ENCODE measurements at regions not wholly inside any gene's neighbourhood (a gene's known extent, or its start where the extent isn't known, plus 50 kb on each side); places are given as distances from the start of the nearest gene placed in this dataset.

- DNase-seq: peak; percentile 66
Observed at GRCh38 chr14:53539489-53540126, 386.5 kb upstream of the DDHD1 start.

GRCh38 chr14:53538316-53538881 is 385.3 kb upstream of the DDHD1 start:
- DNase-seq: no peak

DNA sequence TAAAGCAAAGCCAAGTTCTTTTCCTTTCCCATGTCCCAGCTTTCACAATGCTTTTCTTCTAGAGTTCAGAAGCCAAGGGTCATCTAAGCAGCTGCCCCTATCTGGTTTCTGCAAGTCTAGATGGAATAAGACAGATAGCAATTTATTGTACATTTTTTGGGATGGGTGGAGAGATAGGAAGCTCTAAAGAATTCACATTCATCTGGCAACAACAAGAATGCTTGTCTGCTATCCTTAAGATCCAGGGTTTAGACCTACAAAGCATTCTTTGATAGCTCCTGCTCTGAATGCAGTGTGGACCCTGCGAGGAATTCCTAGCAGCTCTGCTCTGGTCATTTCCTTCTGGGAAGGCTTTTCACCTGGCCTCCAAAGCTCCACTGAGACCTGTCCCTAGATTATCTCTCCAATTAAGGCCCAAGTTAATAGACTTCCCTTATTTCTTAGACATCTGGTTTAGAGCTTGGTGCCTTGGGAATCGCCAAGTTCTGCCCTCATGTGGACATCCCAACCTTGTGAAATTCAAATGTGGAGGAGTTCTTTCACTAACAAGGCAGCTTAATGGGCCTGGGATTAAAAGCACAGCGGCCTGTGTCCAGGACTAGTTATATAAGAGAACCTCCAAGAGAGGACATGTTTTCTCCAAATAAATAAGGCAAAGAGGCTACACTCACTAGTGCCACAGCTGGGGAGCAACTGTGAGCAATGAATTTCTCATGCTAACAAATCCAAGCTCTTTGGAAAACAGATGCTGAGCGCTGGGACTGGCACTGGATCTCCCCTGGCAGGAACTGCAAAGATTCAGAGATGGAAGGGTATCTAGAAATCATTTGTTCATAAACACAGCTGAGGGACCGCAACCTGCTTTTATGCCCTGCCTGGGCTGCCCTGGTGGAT is 384.5 kb upstream of the DDHD1 start:
- DNase-seq: no peak

GRCh38 chr14:53536446-53536845 is 383.3 kb upstream of the DDHD1 start:
- DNase-seq: no peak

DNA sequence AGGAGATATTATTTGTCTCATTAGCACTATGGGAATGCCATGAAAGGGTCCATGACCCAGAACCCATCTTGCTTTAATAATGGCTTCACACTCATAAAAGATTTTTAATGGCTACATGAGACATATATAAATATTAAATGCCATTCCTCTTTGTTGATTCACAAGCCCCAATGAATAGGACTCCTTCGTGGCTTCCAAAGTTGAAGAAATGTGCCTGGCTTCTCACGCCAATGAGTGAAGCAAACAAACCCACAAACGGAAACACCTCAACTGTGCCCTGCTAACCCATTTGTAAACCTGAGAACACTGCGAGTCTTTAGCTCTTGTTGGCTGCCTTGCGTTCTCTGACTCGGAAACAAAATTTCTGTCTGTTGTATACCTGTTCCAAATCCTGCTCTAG is 381.7 kb upstream of the DDHD1 start:
- peak; percentile 71 for DNase-seq

GRCh38 chr14:53533384-53533970 is 380.4 kb upstream of the DDHD1 start:
- DNase-seq: no peak

- DNase-seq: no peak
Observed at GRCh38 chr14:53532853-53533252, 379.7 kb upstream of the DDHD1 start.

DNA sequence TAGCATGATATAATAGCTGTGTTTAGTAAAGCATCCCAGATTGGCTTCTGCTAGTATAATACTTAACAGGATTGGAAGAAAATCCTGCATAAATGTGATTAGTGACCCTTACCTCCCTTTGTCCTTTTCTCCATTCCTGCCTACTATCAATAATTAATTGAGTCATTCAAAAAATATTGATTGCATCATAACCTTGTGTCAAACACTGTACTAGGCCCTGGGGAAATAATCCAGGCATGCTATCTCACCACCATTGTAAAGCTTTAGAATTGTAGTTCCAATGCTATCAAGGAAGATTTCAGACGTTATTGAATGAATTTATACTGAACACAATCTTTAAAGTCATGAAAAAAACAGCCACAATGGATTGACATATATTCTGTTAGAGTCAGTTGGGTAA is 378.6 kb upstream of the DDHD1 start:
- DNase-seq: no peak

GRCh38 chr14:53531156-53531555 is 378.0 kb upstream of the DDHD1 start:
- no peak for DNase-seq

DNA sequence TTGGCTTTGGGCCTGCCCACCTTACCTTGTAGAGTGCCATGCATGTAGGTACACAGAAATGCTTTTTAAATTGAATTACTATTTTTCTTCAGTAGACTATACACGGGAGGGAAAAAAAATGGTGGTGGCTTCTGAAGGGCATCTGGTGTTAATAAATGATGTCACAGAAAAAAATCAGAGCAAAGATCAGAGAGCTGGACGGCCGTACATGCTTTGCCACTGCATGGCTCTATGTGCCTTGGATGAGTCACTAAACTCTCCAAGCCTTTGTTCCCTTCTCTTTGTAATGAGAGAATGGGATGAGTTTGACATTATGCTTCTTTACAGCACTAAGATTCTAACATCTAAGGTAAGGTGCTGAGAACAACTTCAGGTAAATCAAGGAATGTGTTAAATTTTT is 376.4 kb upstream of the DDHD1 start:
- no peak for DNase-seq

GRCh38 chr14:53528185-53528671 is 375.1 kb upstream of the DDHD1 start:
- no peak for DNase-seq

GRCh38 chr14:53526200-53526599 is 373.1 kb upstream of the DDHD1 start:
- DNase-seq: peak; percentile 54

GRCh38 chr14:53525608-53526007 is 372.5 kb upstream of the DDHD1 start:
- DNase-seq: no peak

DNA sequence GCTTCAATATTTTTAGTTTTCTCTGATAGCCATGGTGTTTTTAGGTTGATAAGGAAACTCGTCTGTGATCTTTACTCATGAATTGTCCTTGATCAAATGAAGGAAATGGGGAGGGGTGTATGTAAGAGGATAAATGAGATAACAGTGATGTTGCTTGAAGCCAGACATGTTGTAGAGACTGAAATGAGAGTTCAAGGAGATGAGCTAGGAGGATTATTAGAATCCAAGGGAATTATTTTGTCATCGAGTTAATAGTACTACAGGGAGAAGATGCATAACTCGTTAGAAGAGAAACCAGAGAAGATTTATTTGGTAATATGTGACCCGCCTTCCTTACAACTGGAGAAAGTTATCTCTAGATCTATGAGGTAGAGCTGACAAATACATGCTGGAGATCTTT is 371.3 kb upstream of the DDHD1 start:
- no peak for DNase-seq

- DNase-seq: no peak
Observed at GRCh38 chr14:53523226-53523625, 370.1 kb upstream of the DDHD1 start.

DNA sequence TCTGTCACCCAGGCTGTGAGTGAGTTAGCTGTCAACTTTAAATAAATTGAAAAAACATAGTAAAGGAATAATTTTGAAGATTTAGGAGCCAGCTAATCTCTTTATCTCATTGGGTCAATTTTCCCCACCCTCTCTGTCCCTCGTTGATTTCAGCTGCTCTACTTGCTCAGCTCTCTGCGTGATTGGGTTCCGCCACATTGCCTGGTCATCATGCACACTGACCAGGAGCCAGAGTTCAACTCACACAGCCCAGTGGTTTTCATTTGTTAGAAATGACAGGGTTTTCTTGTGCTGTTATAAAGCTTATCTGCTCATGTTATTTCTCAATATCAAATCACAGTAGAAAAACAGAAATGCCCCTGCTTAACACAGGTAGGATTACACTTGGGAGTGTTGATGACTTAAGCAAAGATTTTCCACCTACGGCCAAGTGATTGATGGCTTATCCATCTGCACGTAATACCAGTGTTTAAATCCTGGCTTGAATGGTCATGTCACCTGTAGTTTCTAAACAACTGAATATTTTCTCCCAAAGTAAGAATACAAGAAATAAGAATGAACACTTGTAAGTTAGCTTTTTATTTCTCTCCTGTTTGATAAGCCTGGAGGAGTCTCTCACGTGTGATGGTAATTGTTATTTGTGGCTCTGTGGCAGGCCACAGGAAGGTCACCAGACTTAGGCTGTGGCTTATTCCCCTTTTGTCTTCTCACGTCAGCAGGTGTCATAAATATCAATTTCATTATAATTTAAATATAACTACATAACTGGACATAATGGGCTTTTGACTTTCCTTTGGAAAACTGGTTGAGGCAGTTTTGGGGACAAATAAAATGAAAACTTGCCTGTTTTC is 367.2 kb upstream of the DDHD1 start:
- DNase-seq: no peak

DNA sequence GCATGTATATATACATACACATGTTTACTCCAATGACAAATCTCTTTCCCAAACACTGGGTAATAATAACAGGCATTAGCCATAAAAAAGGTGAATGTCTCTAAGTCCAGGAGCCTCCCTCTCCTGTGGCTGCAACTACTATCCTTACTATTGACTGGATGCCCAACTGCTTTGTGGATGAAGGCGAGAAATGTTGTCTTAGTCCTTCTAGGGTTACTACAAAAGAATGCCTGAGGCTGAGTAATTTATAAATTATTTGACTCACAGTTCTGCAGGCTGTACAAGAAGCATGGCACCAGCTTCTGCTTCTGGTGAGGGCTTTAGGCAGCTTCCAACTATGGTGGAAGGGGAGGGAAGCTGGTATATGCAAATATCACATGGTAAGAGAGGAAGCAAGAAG is 366.0 kb upstream of the DDHD1 start:
- DNase-seq: peak; percentile 65

- DNase-seq: peak; percentile 78
Observed at GRCh38 chr14:53517270-53517960, 364.3 kb upstream of the DDHD1 start.

DNA sequence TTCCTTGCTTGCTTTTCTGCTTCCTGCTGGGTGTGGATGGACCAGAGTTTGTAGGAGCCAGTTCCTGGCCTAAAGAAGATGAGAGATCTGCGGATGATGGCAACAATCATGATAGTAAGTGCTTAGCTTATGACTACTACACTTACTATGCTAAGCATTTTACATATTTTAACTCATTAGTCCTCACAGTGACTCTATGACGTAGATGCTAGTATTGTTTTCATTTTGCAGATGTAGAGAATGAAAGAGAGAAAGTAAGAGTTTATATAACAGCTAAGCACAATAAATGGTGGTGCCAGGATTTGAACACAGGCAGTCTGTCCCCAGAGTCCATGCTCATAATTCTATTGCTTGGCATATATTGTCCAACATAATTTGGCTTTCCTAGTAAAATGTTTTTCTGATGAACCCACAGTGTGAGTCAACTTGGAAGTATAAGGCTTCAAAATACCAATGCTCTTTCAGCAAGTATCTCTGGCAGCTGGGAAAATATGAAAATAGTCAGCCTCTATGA is 363.2 kb upstream of the DDHD1 start:
- DNase-seq: peak; percentile 88

- peak; percentile 62 for DNase-seq
Observed at GRCh38 chr14:53515276-53515675, 362.2 kb upstream of the DDHD1 start.

DNA sequence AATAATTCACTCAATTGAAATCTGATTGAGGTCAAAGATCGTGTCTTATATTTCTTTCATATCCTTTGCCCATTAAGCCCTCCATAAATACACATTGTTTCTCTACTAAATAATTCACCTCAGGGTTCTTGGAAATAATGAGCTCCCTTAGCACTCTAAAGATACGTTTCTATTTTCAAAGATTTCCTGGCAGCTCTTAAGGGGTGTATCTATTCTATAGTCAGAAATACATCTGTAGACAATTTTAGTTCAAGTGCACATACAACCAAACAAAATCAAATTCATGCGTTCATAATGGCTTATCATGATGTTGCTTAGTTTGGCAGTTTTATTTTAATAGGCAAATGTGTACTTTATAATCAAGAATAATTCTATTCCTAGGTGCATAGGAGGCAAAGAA is 361.1 kb upstream of the DDHD1 start:
- no peak for DNase-seq

Measured in fibroblast of skin of right biceps (primary cell).